Glomerular visceral epithelial cell (primary cell): ENCODE measurements at regions not wholly inside any gene's neighbourhood (a gene's known extent, or its start where the extent isn't known, plus 50 kb on each side); places are given as distances from the start of the nearest gene placed in this dataset.

Experiments
- DNase-seq: peaks from one replicate; pipeline ENCODE4 v3.0.0-alpha.2; 2016; ENCODE audit errors: extremely low spot score

GRCh38 chr6:144879436-144879835 is 594.3 kb downstream of the UTRN start:
- no peak for DNase-seq

DNA sequence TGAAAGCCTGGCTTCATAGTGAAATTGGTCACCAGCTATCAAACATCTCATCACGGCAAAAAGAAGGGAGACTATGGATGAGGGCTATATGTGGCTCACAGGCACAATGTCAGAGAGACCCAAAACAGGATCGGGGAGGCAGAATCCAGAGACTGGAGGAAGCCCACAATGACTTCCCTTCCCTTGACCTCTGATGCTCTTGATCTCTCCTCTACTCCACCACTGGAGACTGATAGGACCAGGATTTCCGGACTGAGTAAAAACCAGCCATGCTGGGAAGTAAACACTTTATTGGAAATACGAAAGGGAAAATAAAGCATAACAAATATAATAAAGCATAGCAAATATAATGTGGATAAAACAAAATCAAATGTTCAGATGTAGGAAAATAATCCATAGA is 597.3 kb downstream of the UTRN start:
- no peak for DNase-seq

DNA sequence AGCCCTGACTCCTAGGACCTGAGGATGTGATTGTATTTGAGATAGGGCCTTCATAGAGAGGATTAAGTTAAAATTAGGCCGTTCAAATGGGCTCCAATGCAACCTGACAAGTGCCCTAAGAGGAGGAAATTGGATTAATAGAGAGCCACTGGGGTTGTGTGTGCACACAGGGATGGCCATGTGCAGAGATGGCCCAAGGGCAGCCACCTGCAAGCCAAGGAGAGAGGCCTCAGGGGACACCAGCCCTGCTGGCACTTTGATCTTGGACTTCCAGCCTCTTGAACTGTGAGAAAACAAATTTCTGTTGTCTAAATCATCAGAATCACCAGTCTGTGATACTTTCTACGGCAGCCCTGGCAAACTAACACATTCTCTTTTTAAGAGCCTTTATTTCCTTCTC is 598.8 kb downstream of the UTRN start:
- no peak for DNase-seq

- DNase-seq = no peak
Measured at GRCh38 chr6:144885817-144886216, 600.7 kb downstream of the UTRN start.

GRCh38 chr6:144886682-144887081 is 601.5 kb downstream of the UTRN start:
- DNase-seq = no peak

GRCh38 chr6:144888621-144889020 is 603.5 kb downstream of the UTRN start:
- no peak for DNase-seq

- DNase-seq = no peak
Measured at GRCh38 chr6:144893680-144894151, 608.6 kb downstream of the UTRN start.

- DNase-seq = no peak
Measured at GRCh38 chr6:144894240-144894639, 609.1 kb downstream of the UTRN start.

- no peak for DNase-seq
Measured at GRCh38 chr6:144895313-144896278, 610.5 kb downstream of the UTRN start.

GRCh38 chr6:144896289-144896688 is 611.2 kb downstream of the UTRN start:
- no peak for DNase-seq

DNA sequence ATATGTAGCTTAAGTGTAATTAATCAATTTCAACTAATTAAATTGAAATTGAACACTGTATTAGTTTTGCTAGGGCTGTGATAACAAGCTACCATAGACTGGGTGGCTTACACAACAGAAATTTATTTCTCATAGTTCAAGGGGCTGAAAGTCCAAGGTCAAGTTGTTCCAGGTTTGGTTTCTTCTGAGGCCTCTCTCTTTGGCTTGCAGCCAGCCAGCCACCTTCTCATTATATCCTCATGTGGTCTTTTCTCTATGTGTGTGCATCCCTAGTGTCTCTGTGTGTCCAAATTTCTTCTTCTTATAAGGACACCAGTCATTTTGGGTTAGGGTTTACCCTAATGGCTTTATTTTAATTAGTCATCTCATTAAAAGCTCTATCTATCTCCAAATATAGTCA is 611.7 kb downstream of the UTRN start:
- DNase-seq = no peak

- peak; percentile 75 for DNase-seq
Measured at GRCh38 chr6:144897441-144897921, 612.3 kb downstream of the UTRN start.

GRCh38 chr6:144898052-144898689 is 613.0 kb downstream of the UTRN start:
- peak; percentile 65 for DNase-seq

- DNase-seq = no peak
Measured at GRCh38 chr6:144898741-144899140, 613.6 kb downstream of the UTRN start.

- no peak for DNase-seq
Measured at GRCh38 chr6:144899161-144899560, 614.0 kb downstream of the UTRN start.

DNA sequence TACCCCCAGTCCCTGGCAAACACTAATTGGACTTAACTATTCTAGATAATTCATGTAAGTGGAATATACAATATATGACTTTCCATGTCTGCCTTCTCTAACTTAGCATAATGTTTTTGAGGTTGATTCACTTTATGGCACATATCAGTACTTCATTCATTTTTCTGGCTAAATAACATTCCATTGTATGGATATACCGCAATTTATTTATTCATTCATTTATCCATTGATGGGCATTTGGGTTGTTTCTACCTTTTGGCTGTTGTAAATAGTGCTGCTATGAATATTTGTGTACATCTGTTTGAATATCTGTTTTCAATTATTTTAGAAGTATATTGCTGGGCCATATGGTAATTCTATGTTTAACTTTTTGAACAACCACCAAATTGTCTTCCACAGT is 616.3 kb downstream of the UTRN start:
- DNase-seq = no peak

DNA sequence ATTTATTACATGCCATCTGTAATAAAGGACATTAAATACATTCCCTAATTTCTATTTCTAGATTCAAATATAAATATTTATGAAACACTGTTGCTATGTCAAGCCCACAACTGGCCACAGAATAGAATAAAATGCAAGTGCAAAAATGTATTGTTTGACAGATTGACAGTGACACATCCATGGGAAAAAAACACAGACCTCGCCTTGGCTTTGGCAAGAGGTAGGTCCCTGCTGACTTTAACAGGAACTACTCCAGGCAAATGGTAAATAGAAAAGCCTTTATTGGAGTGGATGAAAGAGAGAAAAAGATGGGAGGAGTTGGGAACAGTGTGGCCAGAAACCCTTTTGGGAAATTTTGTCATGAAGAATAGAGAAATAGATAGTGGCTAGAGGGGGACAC is 622.9 kb downstream of the UTRN start:
- no peak for DNase-seq

DNA sequence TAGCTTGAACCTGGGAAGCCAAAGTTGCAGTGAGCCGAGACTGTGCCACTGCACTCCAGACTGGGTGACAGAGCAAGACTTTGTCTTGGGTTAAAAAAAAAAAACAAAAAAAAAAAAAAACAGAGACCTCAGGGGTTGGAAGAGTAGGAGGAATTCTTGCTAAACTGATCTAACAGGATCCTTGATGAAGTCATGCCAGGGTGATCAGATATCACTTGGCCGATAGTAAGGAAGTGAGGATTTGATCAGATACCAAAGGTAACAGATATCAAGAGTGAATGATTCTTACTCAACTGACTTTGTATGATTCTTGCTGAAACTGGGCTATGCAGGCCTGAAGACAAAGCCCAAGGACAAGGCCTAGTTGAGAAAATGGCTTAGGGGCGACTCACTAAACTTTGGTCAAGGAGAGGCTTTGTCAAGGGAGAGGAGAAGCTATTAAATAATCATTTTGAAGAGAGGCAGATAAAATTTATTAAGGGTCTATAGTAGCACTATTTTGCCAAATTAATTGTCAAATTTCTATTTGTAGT is 624.7 kb downstream of the UTRN start:
- no peak for DNase-seq

- DNase-seq = no peak
Measured at GRCh38 chr6:144911322-144911721, 626.2 kb downstream of the UTRN start.

DNA sequence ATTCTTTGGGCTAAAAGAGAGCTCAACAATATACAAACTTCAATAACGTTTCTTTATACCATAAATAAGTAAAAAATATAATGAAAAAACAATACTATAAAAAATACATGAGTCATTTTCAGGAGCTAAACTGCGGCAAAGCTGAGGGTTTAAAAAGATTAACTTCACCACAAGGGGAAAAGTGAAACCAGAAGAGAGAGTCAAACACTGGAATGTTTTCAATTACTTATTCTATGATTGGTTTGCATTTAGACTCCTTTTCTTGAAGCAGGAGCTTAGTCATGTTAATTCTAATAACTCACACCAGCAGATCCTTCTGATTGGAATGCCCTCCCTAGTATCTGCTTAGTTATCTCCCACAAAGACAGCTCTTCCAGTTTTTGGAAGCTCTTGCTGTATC is 627.3 kb downstream of the UTRN start:
- DNase-seq = peak; percentile 66

GRCh38 chr6:144918073-144918472 is 632.9 kb downstream of the UTRN start:
- DNase-seq = no peak

- DNase-seq = no peak
Measured at GRCh38 chr6:144919560-144919959, 634.4 kb downstream of the UTRN start.
